ENCODE measurements at regions not wholly inside any gene's neighbourhood (a gene's known extent, or its start where the extent isn't known, plus 50 kb on each side); places are given as distances from the start of the nearest gene placed in this dataset.

DNA sequence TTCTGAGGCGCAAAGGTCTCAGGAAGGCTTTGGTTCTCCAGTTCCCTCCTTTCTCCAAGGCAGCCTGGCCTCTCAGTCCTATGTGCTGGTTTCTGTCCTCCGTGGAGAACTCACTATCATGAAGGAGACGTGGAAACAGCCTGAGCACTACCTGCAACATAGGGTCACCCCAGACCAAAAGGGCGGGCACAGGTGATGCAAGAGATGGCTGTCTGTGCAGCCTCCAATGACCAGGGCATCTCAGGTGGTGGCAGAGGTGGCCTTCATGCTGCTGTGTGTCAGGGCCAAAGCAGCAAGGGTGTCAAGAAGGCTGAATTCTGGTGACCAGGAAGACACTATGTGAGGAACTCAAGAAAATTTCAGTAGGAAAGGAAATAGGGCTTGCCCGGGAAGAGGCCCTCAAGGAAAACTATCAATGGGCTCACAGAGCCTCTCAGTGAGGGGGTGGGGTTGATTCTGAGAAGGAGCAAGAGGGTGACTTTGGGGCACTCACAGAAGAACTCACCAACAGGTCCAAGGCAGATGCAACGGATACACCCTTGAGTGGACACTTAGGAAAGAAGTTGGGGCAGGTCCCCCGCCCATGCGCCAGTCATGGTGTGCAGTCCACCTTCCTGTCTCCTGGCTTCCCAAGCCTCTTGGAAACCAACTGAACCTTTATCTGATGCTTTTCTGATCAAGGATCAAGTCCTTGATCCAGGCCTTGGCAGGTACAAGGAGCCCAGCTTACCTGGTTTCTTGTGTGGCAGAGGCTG is 212.3 kb upstream of the B3GAT1 start:
- TF ChIP-seq, protein P1, sequence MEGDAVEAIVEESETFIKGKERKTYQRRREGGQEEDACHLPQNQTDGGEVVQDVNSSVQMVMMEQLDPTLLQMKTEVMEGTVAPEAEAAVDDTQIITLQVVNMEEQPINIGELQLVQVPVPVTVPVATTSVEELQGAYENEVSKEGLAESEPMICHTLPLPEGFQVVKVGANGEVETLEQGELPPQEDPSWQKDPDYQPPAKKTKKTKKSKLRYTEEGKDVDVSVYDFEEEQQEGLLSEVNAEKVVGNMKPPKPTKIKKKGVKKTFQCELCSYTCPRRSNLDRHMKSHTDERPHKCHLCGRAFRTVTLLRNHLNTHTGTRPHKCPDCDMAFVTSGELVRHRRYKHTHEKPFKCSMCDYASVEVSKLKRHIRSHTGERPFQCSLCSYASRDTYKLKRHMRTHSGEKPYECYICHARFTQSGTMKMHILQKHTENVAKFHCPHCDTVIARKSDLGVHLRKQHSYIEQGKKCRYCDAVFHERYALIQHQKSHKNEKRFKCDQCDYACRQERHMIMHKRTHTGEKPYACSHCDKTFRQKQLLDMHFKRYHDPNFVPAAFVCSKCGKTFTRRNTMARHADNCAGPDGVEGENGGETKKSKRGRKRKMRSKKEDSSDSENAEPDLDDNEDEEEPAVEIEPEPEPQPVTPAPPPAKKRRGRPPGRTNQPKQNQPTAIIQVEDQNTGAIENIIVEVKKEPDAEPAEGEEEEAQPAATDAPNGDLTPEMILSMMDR (IDR thresholded peaks at IDR 0.05; ENCODE audit: borderline replicate concordance, extremely low read depth, insufficient read depth): no peak
- H3K27ac ChIP-seq (ENCODE audit: low read depth in 2 of 2, low read length in 2 of 2): no peak overlapping the region
- H3K27me3 ChIP-seq (ENCODE audit: control insufficient read depth, insufficient read depth, low read length): no peaks in the 10 kb centered on the region
- FAIRE-seq: no peak
- H3K9me3 ChIP-seq (ENCODE audit: control insufficient read depth in 2 of 3, insufficient read depth in 1 of 3, low read length in 3 of 3): no peaks in the 10 kb centered on the region
- H3K9ac ChIP-seq (ENCODE audit: low read length in 3 of 3): no peak overlapping the region
- H3K36me3 ChIP-seq (ENCODE audit: control insufficient read depth in 2 of 3, insufficient read depth in 3 of 3, low read length in 3 of 3): no peaks in the 10 kb centered on the region
- no peaks in the 10 kb centered on the region for H3K4me1 ChIP-seq (ENCODE audit: control insufficient read depth in 2 of 3, insufficient read depth in 2 of 3, low read depth in 1 of 3, low read length in 3 of 3)
- DNase-seq: peak in 1 of 5 donors; percentile 22
- intact Hi-C loops (cut with DNase I): no loop called here
- no peak overlapping the region for H3K4me3 ChIP-seq (ENCODE audit: low read length in 3 of 3)

DNA sequence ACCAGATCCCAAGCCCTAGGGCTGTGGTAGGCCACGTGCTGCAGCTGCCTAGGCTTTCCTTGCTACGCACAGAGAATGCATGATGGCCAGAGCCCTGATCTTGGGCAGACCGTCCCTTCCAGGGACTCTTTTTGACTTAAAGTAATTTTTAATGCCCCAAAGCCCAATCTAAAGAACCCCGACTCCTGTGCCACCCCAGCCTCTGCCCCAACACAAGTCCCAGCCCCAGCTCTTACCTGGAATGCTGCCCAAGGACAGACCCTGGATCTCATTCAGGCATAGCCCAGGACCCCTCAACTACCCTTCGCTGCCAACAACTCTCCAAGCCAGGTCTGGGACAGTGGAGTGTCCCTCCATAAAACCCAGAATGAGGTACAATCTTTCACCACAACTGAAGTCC is 211.7 kb upstream of the B3GAT1 start:
- no peak for FAIRE-seq
- Histone ChIP-seq H3K4me1 (ENCODE audit: control insufficient read depth in 2 of 3, insufficient read depth in 2 of 3, low read depth in 1 of 3, low read length in 3 of 3) (no peaks in the 10 kb centered on the region), H3K27ac (ENCODE audit: low read depth in 2 of 2, low read length in 2 of 2) (no peak overlapping the region), H3K4me3 (ENCODE audit: low read length in 3 of 3) (no peak overlapping the region), H3K9ac (ENCODE audit: low read length in 3 of 3) (no peak overlapping the region), H3K36me3 (ENCODE audit: control insufficient read depth in 2 of 3, insufficient read depth in 3 of 3, low read length in 3 of 3) (no peaks in the 10 kb centered on the region), H3K9me3 (ENCODE audit: control insufficient read depth in 2 of 3, insufficient read depth in 1 of 3, low read length in 3 of 3) (no peaks in the 10 kb centered on the region), H3K27me3 (ENCODE audit: control insufficient read depth, insufficient read depth, low read length) (no peaks in the 10 kb centered on the region)
- TF ChIP-seq, protein P1 (IDR thresholded peaks at IDR 0.05; ENCODE audit: borderline replicate concordance, extremely low read depth, insufficient read depth): no peak
- intact Hi-C loops (cut with DNase I): no loop called here
- peak in 1 of 5 donors; percentile 15 for DNase-seq

DNA sequence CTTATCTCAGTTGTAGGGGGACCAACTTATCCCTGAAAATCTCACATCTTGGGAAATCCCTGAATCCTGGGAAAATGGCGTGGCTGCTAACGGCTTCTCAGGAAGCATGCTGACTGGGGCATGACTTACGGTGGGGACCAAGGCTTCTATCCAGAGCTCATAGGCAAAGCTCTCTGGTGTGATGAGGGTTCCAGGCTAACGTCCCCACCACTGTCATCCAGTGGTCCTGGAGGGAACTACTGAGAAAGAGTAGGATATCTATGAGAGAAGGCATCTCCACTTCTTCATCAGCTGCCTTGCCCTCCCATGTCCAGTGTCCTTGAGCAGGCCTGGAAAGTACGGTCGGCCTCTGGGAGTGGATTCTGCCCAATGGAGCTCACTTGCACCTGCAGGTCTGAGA is 210.4 kb upstream of the B3GAT1 start:
- no peaks in the 10 kb centered on the region for H3K36me3 ChIP-seq (ENCODE audit: control insufficient read depth in 2 of 3, insufficient read depth in 3 of 3, low read length in 3 of 3)
- H3K27me3 ChIP-seq (ENCODE audit: control insufficient read depth, insufficient read depth, low read length): no peaks in the 10 kb centered on the region
- H3K4me3 ChIP-seq (ENCODE audit: low read length in 3 of 3): no peak overlapping the region
- H3K9ac ChIP-seq (ENCODE audit: low read length in 3 of 3): no peak overlapping the region
- H3K9me3 ChIP-seq (ENCODE audit: control insufficient read depth in 2 of 3, insufficient read depth in 1 of 3, low read length in 3 of 3): no peaks in the 10 kb centered on the region
- no peaks in the 10 kb centered on the region for H3K4me1 ChIP-seq (ENCODE audit: control insufficient read depth in 2 of 3, insufficient read depth in 2 of 3, low read depth in 1 of 3, low read length in 3 of 3)
- H3K27ac ChIP-seq (ENCODE audit: low read depth in 2 of 2, low read length in 2 of 2): no peak overlapping the region
- FAIRE-seq (no peak), DNase-seq (no peak)
- intact Hi-C loops (cut with DNase I): no loop called here
- TF ChIP-seq, protein P1 (IDR thresholded peaks at IDR 0.05; ENCODE audit: borderline replicate concordance, extremely low read depth, insufficient read depth): no peak

DNA sequence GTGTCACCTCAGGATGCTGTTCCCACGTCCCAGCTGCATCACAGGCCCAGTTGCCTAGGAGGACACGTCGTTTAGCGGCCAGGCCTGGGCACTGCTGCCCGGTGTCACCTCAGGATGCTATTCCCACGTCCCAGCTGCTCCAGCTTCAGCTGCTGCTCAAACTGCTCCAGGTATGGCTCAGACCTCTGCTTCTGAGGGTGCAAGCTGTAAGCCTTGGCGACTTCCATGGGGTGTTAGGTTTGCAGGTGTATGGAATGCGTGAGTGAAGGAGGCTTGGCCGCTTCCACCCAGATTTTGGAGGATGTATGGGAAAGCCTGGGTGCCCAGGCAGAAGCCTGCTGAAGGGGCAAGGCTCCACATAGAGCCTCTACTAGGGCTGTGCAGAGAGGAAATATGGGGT is 205.3 kb upstream of the B3GAT1 start:
- Histone ChIP-seq H3K27ac (ENCODE audit: low read depth in 2 of 2, low read length in 2 of 2) (no peak overlapping the region), H3K27me3 (ENCODE audit: control insufficient read depth, insufficient read depth, low read length) (no peaks in the 10 kb centered on the region), H3K9ac (ENCODE audit: low read length in 3 of 3) (no peak overlapping the region), H3K36me3 (ENCODE audit: control insufficient read depth in 2 of 3, insufficient read depth in 3 of 3, low read length in 3 of 3) (no peaks in the 10 kb centered on the region), H3K9me3 (ENCODE audit: control insufficient read depth in 2 of 3, insufficient read depth in 1 of 3, low read length in 3 of 3) (no peaks in the 10 kb centered on the region), H3K4me3 (ENCODE audit: low read length in 3 of 3) (no peak overlapping the region), H3K4me1 (ENCODE audit: control insufficient read depth in 2 of 3, insufficient read depth in 2 of 3, low read depth in 1 of 3, low read length in 3 of 3) (no peaks in the 10 kb centered on the region)
- no peak for FAIRE-seq
- intact Hi-C loops (cut with DNase I): no loop called here
- DNase-seq: no peak
- TF ChIP-seq, protein P1 (IDR thresholded peaks at IDR 0.05; ENCODE audit: borderline replicate concordance, extremely low read depth, insufficient read depth): no peak
